WTC11 (cell line): ENCODE measurements at regions not wholly inside any gene's neighbourhood (a gene's known extent, or its start where the extent isn't known, plus 50 kb on each side); places are given as distances from the start of the nearest gene placed in this dataset.

Experiments
- ATAC-seq: fragments of 200-7000 bp; cut with Tn5 transposase; 2 replicates; pipeline ENCODE4 v1.10.0; 2021; ENCODE audit warnings: mild to moderate bottlenecking, moderate library complexity
- CTCF ChIA-PET: fragments of 300-600 bp; sonication (Branson Sonifier 250); formaldehyde crosslinking; loops from one replicate; lab custom pipeline; 2021; ENCODE audit warnings: antibody characterized with exemption; lab: Charles Lee
- POLR2A ChIA-PET: fragments of 350-600 bp; sonication (Branson Sonifier 250); formaldehyde crosslinking; loops from one replicate; lab custom pipeline; 2021; ENCODE audit warnings: antibody characterized with exemption; lab: Charles Lee
- DNase-seq: peaks from one replicate; pipeline ENCODE4 v3.0.0; 2021; ENCODE audit warnings: low spot score
- H3K27ac Mint-ChIP-seq: 2 replicates; pipeline ENCODE4 v1.8.0; 2021; ENCODE audit warnings: mixed read lengths
- H3K27me3 Mint-ChIP-seq: 2 replicates; pipeline ENCODE4 v1.8.0; 2021; ENCODE audit warnings: low read depth, mild to moderate bottlenecking, moderate library complexity, mixed read lengths
- H3K36me3 Mint-ChIP-seq: 2 replicates; pipeline ENCODE4 v1.8.0; 2021; ENCODE audit warnings: mixed read lengths
- H3K4me1 Mint-ChIP-seq: 2 replicates; pipeline ENCODE4 v1.8.0; 2022; ENCODE audit warnings: mixed read lengths
- H3K4me3 Mint-ChIP-seq: 2 replicates; pipeline ENCODE4 v1.8.0; 2021; ENCODE audit warnings: mild to moderate bottlenecking, moderate library complexity, mixed read lengths
- H3K9me3 Mint-ChIP-seq: 2 replicates; pipeline ENCODE4 v1.8.0; 2021; ENCODE audit warnings: mixed read lengths
- AFF4 ChIP-seq: sonication (generic); formaldehyde crosslinking; IDR thresholded peaks from 2 replicates; pipeline ENCODE4 v1.8.1; 2023; ENCODE audit warnings: mild to moderate bottlenecking, missing genetic modification reagents, borderline replicate concordance
- ATF1 ChIP-seq: sonication (generic); formaldehyde crosslinking; IDR thresholded peaks from 2 replicates; pipeline ENCODE4 v1.8.1; 2023; ENCODE audit warnings: mild to moderate bottlenecking, moderate library complexity, missing genetic modification reagents
- ATF6 ChIP-seq: sonication (generic); formaldehyde crosslinking; IDR thresholded peaks from 2 replicates; pipeline ENCODE4 v1.8.1; 2023; ENCODE audit warnings: mild to moderate bottlenecking, missing genetic modification reagents
- CDX4 ChIP-seq: fragments of 250-450 bp; sonication (Bioruptor Pico); IDR thresholded peaks from 2 replicates; pipeline ENCODE4 v1.9.0; 2021; ENCODE audit warnings: moderate library complexity, mild to moderate bottlenecking, inconsistent platforms, borderline replicate concordance
- E2F1 ChIP-seq: sonication (generic); formaldehyde crosslinking; IDR thresholded peaks from 2 replicates; pipeline ENCODE4 v1.8.0; 2022; ENCODE audit warnings: mild to moderate bottlenecking, missing genetic modification reagents
- E2F4 ChIP-seq: sonication (generic); formaldehyde crosslinking; IDR thresholded peaks from 2 replicates; pipeline ENCODE4 v1.8.1; 2022; ENCODE audit warnings: low read depth, mild to moderate bottlenecking, moderate library complexity, missing genetic modification reagents, borderline replicate concordance
- ELF4 ChIP-seq: sonication (generic); formaldehyde crosslinking; IDR thresholded peaks from 2 replicates; pipeline ENCODE4 v1.8.1; 2022; ENCODE audit warnings: low read depth, mild to moderate bottlenecking, moderate library complexity, missing genetic modification reagents
- EMX1 ChIP-seq: fragments of 250-450 bp; sonication (Bioruptor Pico); IDR thresholded peaks from 2 replicates; pipeline ENCODE4 v1.8.0; 2021; ENCODE audit warnings: mild to moderate bottlenecking
- ETV6 ChIP-seq: sonication (generic); formaldehyde crosslinking; IDR thresholded peaks from 2 replicates; pipeline ENCODE4 v1.8.1; 2022; ENCODE audit warnings: mild to moderate bottlenecking, missing genetic modification reagents
- FOXJ3 ChIP-seq: sonication (generic); formaldehyde crosslinking; IDR thresholded peaks from 2 replicates; pipeline ENCODE4 v1.9.0; 2021; ENCODE audit warnings: missing genetic modification reagents, mild to moderate bottlenecking, borderline replicate concordance
- IRF1 ChIP-seq: sonication (generic); formaldehyde crosslinking; IDR thresholded peaks from 2 replicates; pipeline ENCODE4 v1.8.0; 2023; ENCODE audit warnings: missing genetic modification reagents
- MXD4 ChIP-seq: fragments of 250-450 bp; sonication (Bioruptor Pico); IDR thresholded peaks from 2 replicates; pipeline ENCODE4 v1.8.0; 2021; ENCODE audit warnings: mild to moderate bottlenecking, moderate library complexity, borderline replicate concordance
- NR2C2 ChIP-seq: sonication (generic); formaldehyde crosslinking; IDR thresholded peaks from 2 replicates; pipeline ENCODE4 v1.8.0; 2022; ENCODE audit warnings: mild to moderate bottlenecking, missing genetic modification reagents
- RELA ChIP-seq: sonication (generic); formaldehyde crosslinking; IDR thresholded peaks from 2 replicates; pipeline ENCODE4 v1.8.1; 2022; ENCODE audit warnings: missing genetic modification reagents, mild to moderate bottlenecking, borderline replicate concordance
- RORB ChIP-seq: fragments of 250-450 bp; sonication (Bioruptor Pico); IDR thresholded peaks from 2 replicates; pipeline ENCODE4 v1.9.0; 2021; ENCODE audit warnings: mild to moderate bottlenecking
- TCF7 ChIP-seq: sonication (generic); formaldehyde crosslinking; IDR thresholded peaks from 2 replicates; pipeline ENCODE4 v1.8.0; 2022; ENCODE audit warnings: mild to moderate bottlenecking, low read depth, missing genetic modification reagents, moderate library complexity
- TEAD1 ChIP-seq: sonication (generic); formaldehyde crosslinking; IDR thresholded peaks from 2 replicates; pipeline ENCODE4 v1.8.0; 2022; ENCODE audit warnings: mild to moderate bottlenecking, missing genetic modification reagents
- ZBTB21 ChIP-seq: sonication (generic); formaldehyde crosslinking; IDR thresholded peaks from 2 replicates; pipeline ENCODE4 v1.8.1; 2023; ENCODE audit warnings: mild to moderate bottlenecking, missing genetic modification reagents, borderline replicate concordance
- ZMAT4 ChIP-seq: fragments of 250-450 bp; sonication (Bioruptor Pico); IDR thresholded peaks from 2 replicates; pipeline ENCODE4 v1.9.0; 2021; ENCODE audit warnings: mild to moderate bottlenecking
- ZNF423 ChIP-seq: fragments of 250-450 bp; sonication (Bioruptor Pico); IDR thresholded peaks from 2 replicates; pipeline ENCODE4 v2.1.2; 2022; ENCODE audit warnings: mild to moderate bottlenecking, moderate library complexity

- no peaks in the 10 kb centered on the region; the same call in 1 of the 2 replicates for H3K27me3 Mint-ChIP-seq
- peaks cover 6% of the 10 kb centered on the region; the same call in 1 of the 2 replicates for H3K9me3 Mint-ChIP-seq
- DNase-seq = no peak
- no peaks in the 10 kb centered on the region for H3K36me3 Mint-ChIP-seq
- TF ChIP-seq E2F1 (CRISPR knock-in tag) = no peak
- TF ChIP-seq NR2C2 = no peak
- no peak for TF ChIP-seq ATF1 (CRISPR knock-in tag)
- TF ChIP-seq TCF7 = no peak
- TF ChIP-seq FOXJ3 = no peak
- no peak for TF ChIP-seq ZBTB21 (CRISPR knock-in tag)
- TF ChIP-seq AFF4 (CRISPR knock-in tag) = no peak
- ChIA-PET CTCF (interaction anchor here (1.4 kb wide), 1 partner anchor 378 kb away, joined by 3 read pairs; no protein-coding TSS in a partner anchor), POLR2A (no interaction called here)
- H3K4me1 Mint-ChIP-seq = no peaks in the 10 kb centered on the region
- no peak for ATAC-seq
- no peak overlapping the region for H3K4me3 Mint-ChIP-seq
- H3K27ac Mint-ChIP-seq = no peak overlapping the region
These were observed 96.2 kb upstream of the IRF2BP2 start for GRCh38 chr1:234706199-234706598.

- CTCF ChIA-PET = no interaction called here
- DNase-seq (no peak), ATAC-seq (no peak)
- Mint-ChIP-seq H3K27ac (no peak overlapping the region), H3K9me3 (peaks cover 6% of the 10 kb centered on the region; the same call in 1 of the 2 replicates), H3K36me3 (no peaks in the 10 kb centered on the region), H3K27me3 (no peaks in the 10 kb centered on the region; the same call in 1 of the 2 replicates), H3K4me1 (no peaks in the 10 kb centered on the region), H3K4me3 (no peak overlapping the region)
- POLR2A ChIA-PET = no interaction called here
- TF ChIP-seq ZMAT4 (no peak), AFF4 (CRISPR knock-in tag) (no peak), TEAD1 (no peak), ETV6 (no peak), IRF1 (no peak), RELA (no peak), ATF1 (CRISPR knock-in tag) (no peak), EMX1 (CRISPR knock-in tag) (no peak), MXD4 (CRISPR knock-in tag) (no peak), ZNF423 (no peak), ELF4 (CRISPR knock-in tag) (no peak), CDX4 (CRISPR knock-in tag) (no peak), E2F4 (CRISPR knock-in tag) (no peak), RORB (no peak), ATF6 (CRISPR knock-in tag) (no peak)
These were observed 95.6 kb upstream of the IRF2BP2 start for GRCh38 chr1:234705615-234706014.
